ENCODE measurements at regions not wholly inside any gene's neighbourhood (a gene's known extent, or its start where the extent isn't known, plus 50 kb on each side); places are given as distances from the start of the nearest gene placed in this dataset.

- Histone ChIP-seq H3K4me1 (no peaks in the 10 kb centered on the region), H3K4me3 (no peak overlapping the region), H3K36me3 (no peaks in the 10 kb centered on the region), H3K9me3 (no peaks in the 10 kb centered on the region), H3K27me3 (no peaks in the 10 kb centered on the region), H3K27ac (no peak overlapping the region)
- no peak for ATAC-seq
- TF ChIP-seq POLR2A (IDR thresholded peaks at IDR 0.05) (no peak), POLR2AphosphoS5 (IDR thresholded peaks at IDR 0.05) (no peak), CTCF (IDR thresholded peaks at IDR 0.05) (no peak), EP300 (IDR thresholded peaks at IDR 0.05) (no peak)
- WGBS, 2 donors (ENCODE audit: low coverage in 1 of 2): 80 to 98% methylated on average over 1 to 5 of the region's 5 CpGs
Observed at GRCh38 chr3:89649431-89649830, 542.0 kb downstream of the EPHA3 start.

GRCh38 chr3:89654031-89654430, 546.6 kb downstream of the EPHA3 start:
- no peak overlapping the region for H3K4me3 ChIP-seq
- no peak for ATAC-seq
- H3K36me3 ChIP-seq: no peaks in the 10 kb centered on the region
- H3K27me3 ChIP-seq: no peaks in the 10 kb centered on the region
- H3K4me1 ChIP-seq: no peaks in the 10 kb centered on the region
- WGBS, 2 donors (ENCODE audit: low coverage in 1 of 2): 24 to 27% methylated on average over 1 of the region's 1 CpG
- peaks cover 0 to 15% (median 0%) of the 10 kb centered on the region in 3 donors for H3K9me3 ChIP-seq
- H3K27ac ChIP-seq: no peak overlapping the region
- no peak for TF ChIP-seq CTCF (IDR thresholded peaks at IDR 0.05)
- no peak for TF ChIP-seq EP300 (IDR thresholded peaks at IDR 0.05)
- no peak for TF ChIP-seq POLR2A (IDR thresholded peaks at IDR 0.05)
- no peak for TF ChIP-seq POLR2AphosphoS5 (IDR thresholded peaks at IDR 0.05)

GRCh38 chr3:89656388-89656787, 549.0 kb downstream of the EPHA3 start:
- peaks cover 0 to 15% (median 0%) of the 10 kb centered on the region in 3 donors for H3K9me3 ChIP-seq
- H3K4me3 ChIP-seq: no peak overlapping the region
- TF ChIP-seq EP300 (IDR thresholded peaks at IDR 0.05): no peak
- no peak for TF ChIP-seq POLR2AphosphoS5 (IDR thresholded peaks at IDR 0.05)
- TF ChIP-seq POLR2A (IDR thresholded peaks at IDR 0.05): no peak
- TF ChIP-seq CTCF (IDR thresholded peaks at IDR 0.05): no peak
- no peaks in the 10 kb centered on the region for H3K4me1 ChIP-seq
- no peaks in the 10 kb centered on the region for H3K27me3 ChIP-seq
- H3K27ac ChIP-seq: no peak overlapping the region
- no peaks in the 10 kb centered on the region for H3K36me3 ChIP-seq
- WGBS, 2 donors (ENCODE audit: low coverage in 1 of 2): 100% methylated on average over 1 of the region's 1 CpG
- ATAC-seq: no peak

- H3K9me3 ChIP-seq: no peaks in the 10 kb centered on the region
- no peak overlapping the region for H3K4me3 ChIP-seq
- no peak for TF ChIP-seq EP300 (IDR thresholded peaks at IDR 0.05)
- TF ChIP-seq POLR2AphosphoS5 (IDR thresholded peaks at IDR 0.05): no peak
- TF ChIP-seq POLR2A (IDR thresholded peaks at IDR 0.05): no peak
- TF ChIP-seq CTCF (IDR thresholded peaks at IDR 0.05): no peak
- no peaks in the 10 kb centered on the region for H3K4me1 ChIP-seq
- WGBS, 2 donors (ENCODE audit: low coverage in 1 of 2): 82 to 93% methylated on average over 3 of the region's 3 CpGs
- H3K27me3 ChIP-seq: no peaks in the 10 kb centered on the region
- no peak overlapping the region for H3K27ac ChIP-seq
- H3K36me3 ChIP-seq: no peaks in the 10 kb centered on the region
- no peak for ATAC-seq
Observed at GRCh38 chr3:89679686-89680085, 572.3 kb downstream of the EPHA3 start.

GRCh38 chr3:89682556-89682955, 575.1 kb downstream of the EPHA3 start:
- TF ChIP-seq EP300 (IDR thresholded peaks at IDR 0.05) (no peak), POLR2AphosphoS5 (IDR thresholded peaks at IDR 0.05) (no peak), POLR2A (IDR thresholded peaks at IDR 0.05) (no peak), CTCF (IDR thresholded peaks at IDR 0.05) (no peak)
- WGBS, 2 donors (ENCODE audit: low coverage in 1 of 2): 74 to 77% methylated on average over 2 of the region's 2 CpGs
- H3K27ac ChIP-seq: no peak overlapping the region

More at GRCh38 chr3:89682556-89682955, 575.1 kb downstream of the EPHA3 start:
- Histone ChIP-seq H3K36me3 (no peaks in the 10 kb centered on the region), H3K9me3 (no peaks in the 10 kb centered on the region), H3K4me3 (no peak overlapping the region), H3K27me3 (no peaks in the 10 kb centered on the region), H3K4me1 (no peaks in the 10 kb centered on the region)
- ATAC-seq: no peak

Data from gastroesophageal sphincter (tissue), 4 donors.